H1 (cell line): ENCODE measurements at regions not wholly inside any gene's neighbourhood (a gene's known extent, or its start where the extent isn't known, plus 50 kb on each side); places are given as distances from the start of the nearest gene placed in this dataset.

Source experiments
- CTCF ChIA-PET: fragments of 300-600 bp; sonication (Branson Sonifier 250); formaldehyde crosslinking; loops from one replicate; lab custom pipeline; 2021; ENCODE audit not compliant: partially characterized antibody; lab: Charles Lee
- POLR2A ChIA-PET: fragments of 300-600 bp; sonication (Branson Sonifier 250); formaldehyde crosslinking; loops from one replicate; lab custom pipeline; 2021; ENCODE audit warnings: inconsistent platforms; ENCODE audit not compliant: partially characterized antibody; lab: Charles Lee
- DNase-seq, 2 experiments: peaks; one replicate each; pipeline versions ENCODE4 v3.0.0 to v3.0.0-alpha.2; 2010 to 2022; ENCODE audit warnings: low spot score in 2 of 2, low read depth in 1 of 2, mixed read lengths in 1 of 2
- FAIRE-seq: peaks from 2 replicates; lab custom pipeline; 2011; peaks lifted over from hg19 to GRCh38; lab: Jason Lieb, UNC
- H2AFZ ChIP-seq: 2 replicates; pipeline ENCODE4 v1.8.1; 2012; ENCODE audit warnings: low read length, inconsistent platforms
- H2AK5ac ChIP-seq: 2 replicates; pipeline ENCODE4 v1.6.1; 2013; ENCODE audit warnings: low read depth, low read length
- H2BK120ac ChIP-seq: replicated peaks from 2 replicates; pipeline ENCODE3; 2013; ENCODE audit warnings: low read depth, low read length, inconsistent platforms
- H2BK12ac ChIP-seq: 2 replicates; pipeline ENCODE4 v1.6.1; 2013; ENCODE audit warnings: low read depth, low read length
- H2BK15ac ChIP-seq: 2 replicates; pipeline ENCODE4 v1.6.1; 2013; ENCODE audit warnings: low read length
- H2BK20ac ChIP-seq: 2 replicates; pipeline ENCODE4 v1.6.1; 2013; ENCODE audit warnings: low read length
- H2BK5ac ChIP-seq: 2 replicates; pipeline ENCODE4 v1.6.1; 2013; ENCODE audit warnings: low read depth, low read length
- H3K14ac ChIP-seq: 2 replicates; pipeline ENCODE4 v1.6.1; 2013; ENCODE audit warnings: inconsistent platforms; ENCODE audit not compliant: insufficient read length
- H3K18ac ChIP-seq: 2 replicates; pipeline ENCODE4 v1.6.1; 2013; ENCODE audit warnings: low read length; ENCODE audit errors: extremely low read depth
- H3K23ac ChIP-seq: 2 replicates; pipeline ENCODE4 v1.6.1; 2013; ENCODE audit warnings: inconsistent platforms; ENCODE audit not compliant: insufficient read length
- H3K23me2 ChIP-seq: 2 replicates; pipeline ENCODE4 v1.6.1; 2013; ENCODE audit warnings: low read depth, low read length
- H3K27ac ChIP-seq: 2 replicates; pipeline ENCODE4 v1.6.1; 2011; ENCODE audit warnings: low read depth, low read length, inconsistent platforms
- H3K27me3 ChIP-seq, 4 experiments: replicated peaks in 1 of 4; 1 replicate in 1 of 4; 2 replicates in 3 of 4; pipeline versions ENCODE4 v1.6.1 to v1.8.1; 2011 to 2013; ENCODE audit warnings: low read length in 3 of 4, mild to moderate bottlenecking in 3 of 4, inconsistent platforms in 2 of 4, mixed read lengths in 2 of 4, moderate library complexity in 1 of 4; ENCODE audit not compliant: control insufficient read depth in 3 of 4, insufficient read depth in 3 of 4; ENCODE audit errors: extremely low read depth in 1 of 4
- H3K36me3 ChIP-seq, 4 experiments: 2 replicates each; pipeline versions ENCODE4 v1.6.1 to v1.8.1; 2011 to 2013; ENCODE audit warnings: mild to moderate bottlenecking in 4 of 4, low read length in 3 of 4, moderate library complexity in 2 of 4, control low read depth in 1 of 4, inconsistent platforms in 1 of 4; ENCODE audit not compliant: insufficient read depth in 4 of 4, control insufficient read depth in 2 of 4
- H3K4ac ChIP-seq: replicated peaks from 2 replicates; pipeline ENCODE3; 2013; ENCODE audit warnings: low read length, low read depth, mixed read lengths, inconsistent platforms; ENCODE audit not compliant: insufficient read length
- H3K4me1 ChIP-seq, 4 experiments: replicated peaks in 1 of 4; 1 replicate in 1 of 4; 2 replicates in 3 of 4; pipeline versions ENCODE4 v1.6.1 to v1.8.1; 2011 to 2013; ENCODE audit warnings: low read length in 3 of 4, inconsistent platforms in 2 of 4, mixed read lengths in 1 of 4; ENCODE audit not compliant: insufficient read depth in 4 of 4, control insufficient read depth in 3 of 4
- H3K4me2 ChIP-seq, 2 experiments: 2 replicates each; pipeline versions ENCODE4 v1.6.1 to v1.8.1; 2011 to 2013; ENCODE audit warnings: low read depth in 2 of 2, low read length in 2 of 2, control low read depth in 1 of 2, inconsistent platforms in 1 of 2, mild to moderate bottlenecking in 1 of 2; ENCODE audit not compliant: insufficient read depth in 1 of 2
- H3K4me3 ChIP-seq, 4 experiments: fragments of 200-600, 300-600 bp in 1 of 4; sonication (generic), shearing (Covaris generic), sonication (Bioruptor Twin) in 1 of 4; 2 replicates each; pipeline versions ENCODE4 v1.5.1 to v1.8.1; 2011 to 2016; ENCODE audit warnings: low read length in 4 of 4, low read depth in 3 of 4, control low read depth in 2 of 4, inconsistent platforms in 2 of 4, mild to moderate bottlenecking in 2 of 4, mixed read lengths in 1 of 4, moderate library complexity in 1 of 4; ENCODE audit not compliant: insufficient read depth in 2 of 4; ENCODE audit errors: extremely low read depth in 1 of 4
- H3K56ac ChIP-seq: replicated peaks from 2 replicates; pipeline ENCODE3; 2013; ENCODE audit warnings: low read depth, mild to moderate bottlenecking, mixed read lengths, low read length, inconsistent platforms; ENCODE audit not compliant: insufficient read length
- H3K79me1 ChIP-seq: 2 replicates; pipeline ENCODE4 v1.6.1; 2013; ENCODE audit warnings: low read depth, low read length, control low read depth
- H3K79me2 ChIP-seq, 2 experiments: 2 replicates each; pipeline versions ENCODE4 v1.6.1 to v1.8.1; 2012 to 2013; ENCODE audit warnings: low read length in 2 of 2, mild to moderate bottlenecking in 2 of 2, inconsistent platforms in 1 of 2; ENCODE audit not compliant: insufficient read depth in 2 of 2, control insufficient read depth in 1 of 2
- H3K9ac ChIP-seq, 4 experiments: replicated peaks in 1 of 4; 1 replicate in 1 of 4; 2 replicates in 3 of 4; pipeline versions ENCODE4 v1.6.1 to v1.8.1; 2011 to 2013; ENCODE audit warnings: low read depth in 3 of 4, low read length in 3 of 4, control low read depth in 2 of 4, mild to moderate bottlenecking in 2 of 4, moderate library complexity in 2 of 4, inconsistent platforms in 1 of 4; ENCODE audit errors: extremely low read depth in 1 of 4
- H3K9me3 ChIP-seq, 2 experiments: 2 replicates each; pipeline versions ENCODE4 v1.6.1 to v1.8.1; 2012 to 2013; ENCODE audit warnings: mild to moderate bottlenecking in 2 of 2, moderate library complexity in 2 of 2, control low read depth in 1 of 2, inconsistent platforms in 1 of 2, low read depth in 1 of 2, low read length in 1 of 2, mixed read lengths in 1 of 2; ENCODE audit not compliant: insufficient read depth in 2 of 2
- H4K20me1 ChIP-seq, 2 experiments: replicated peaks in 1 of 2; 2 replicates each; pipeline versions ENCODE3 to v1.8.1; 2011 to 2013; ENCODE audit warnings: inconsistent platforms in 2 of 2, low read length in 2 of 2, mild to moderate bottlenecking in 1 of 2; ENCODE audit not compliant: insufficient read depth in 2 of 2, control insufficient read depth in 1 of 2
- H4K5ac ChIP-seq: 2 replicates; pipeline ENCODE4 v1.6.1; 2013; ENCODE audit warnings: low read length, low read depth, mixed read lengths, inconsistent platforms; ENCODE audit not compliant: insufficient read length
- H4K8ac ChIP-seq: 2 replicates; pipeline ENCODE4 v1.8.0; 2013; ENCODE audit warnings: mild to moderate bottlenecking, moderate library complexity, low read length, inconsistent platforms; ENCODE audit not compliant: insufficient read depth; ENCODE audit errors: extremely low read depth
- H4K91ac ChIP-seq: replicated peaks from 2 replicates; pipeline ENCODE3; 2013; ENCODE audit warnings: low read length, mixed read lengths, inconsistent platforms; ENCODE audit not compliant: insufficient read length
- BRCA1 ChIP-seq: IDR thresholded peaks from 2 replicates; pipeline ENCODE4 v1.6.1; 2012; ENCODE audit warnings: low read depth, low read length, improper control_type of control experiment
- CBX8 ChIP-seq: fragments of 300-800, 300-1000 bp; sonication (generic); IDR thresholded peaks from 2 replicates; pipeline ENCODE4 v1.7.1; 2016; ENCODE audit warnings: low read depth, low read length, borderline replicate concordance
- CEBPB ChIP-seq: IDR thresholded peaks from 2 replicates; pipeline ENCODE4 v1.6.1; 2012; ENCODE audit warnings: low read depth, low read length
- CREB1 ChIP-seq: IDR thresholded peaks from 2 replicates; pipeline ENCODE4 v1.6.1; 2012; ENCODE audit warnings: inconsistent platforms
- CTBP2 ChIP-seq: IDR thresholded peaks from 2 replicates; pipeline ENCODE4 v1.7.0; 2011; ENCODE audit warnings: borderline replicate concordance, mild to moderate bottlenecking, moderate library complexity, mixed read lengths, low read length; ENCODE audit not compliant: insufficient read depth, insufficient read length
- EGR1 ChIP-seq: IDR thresholded peaks from 2 replicates; pipeline ENCODE4 v1.6.1; 2011; ENCODE audit warnings: low read depth, low read length, borderline replicate concordance
- HDAC2 ChIP-seq, 2 experiments: fragments of 300-600 bp in 1 of 2; sonication (generic) in 1 of 2; IDR thresholded peaks; 2 replicates each; pipeline ENCODE4 v1.6.1; 2011 to 2012; ENCODE audit warnings: low read depth in 2 of 2, low read length in 2 of 2, mild to moderate bottlenecking in 2 of 2, moderate library complexity in 2 of 2, borderline replicate concordance in 1 of 2, inconsistent platforms in 1 of 2
- MAFK ChIP-seq: IDR thresholded peaks from 2 replicates; pipeline ENCODE4 v1.6.1; 2012; ENCODE audit warnings: low read depth, mild to moderate bottlenecking, improper control_type of control experiment, low read length
- SIRT6 ChIP-seq: IDR thresholded peaks from one replicate; pipeline ENCODE4 v1.7.1; 2012; ENCODE audit warnings: low read length, inconsistent platforms
- SIX5 ChIP-seq: IDR thresholded peaks from 2 replicates; pipeline ENCODE4 v1.6.1; 2011; ENCODE audit warnings: mild to moderate bottlenecking, low read depth, low read length
- SRF ChIP-seq: IDR thresholded peaks from 2 replicates; pipeline ENCODE4 v1.6.1; 2011; ENCODE audit warnings: mild to moderate bottlenecking, low read depth, low read length, moderate library complexity
- TF ChIP-seq, protein P1 (sequence below): IDR thresholded peaks from 2 replicates; pipeline ENCODE4 v1.6.1; 2012; ENCODE audit warnings: inconsistent platforms
- TF ChIP-seq, protein P2 (sequence below): IDR thresholded peaks from 2 replicates; pipeline ENCODE4 v1.6.1; 2011; ENCODE audit warnings: low read depth, mild to moderate bottlenecking, low read length; ENCODE audit not compliant: insufficient read depth
- TF ChIP-seq, protein P3 (sequence below): IDR thresholded peaks from 2 replicates; pipeline ENCODE4 v1.6.1; 2012; ENCODE audit warnings: low read length, inconsistent platforms

DNA sequence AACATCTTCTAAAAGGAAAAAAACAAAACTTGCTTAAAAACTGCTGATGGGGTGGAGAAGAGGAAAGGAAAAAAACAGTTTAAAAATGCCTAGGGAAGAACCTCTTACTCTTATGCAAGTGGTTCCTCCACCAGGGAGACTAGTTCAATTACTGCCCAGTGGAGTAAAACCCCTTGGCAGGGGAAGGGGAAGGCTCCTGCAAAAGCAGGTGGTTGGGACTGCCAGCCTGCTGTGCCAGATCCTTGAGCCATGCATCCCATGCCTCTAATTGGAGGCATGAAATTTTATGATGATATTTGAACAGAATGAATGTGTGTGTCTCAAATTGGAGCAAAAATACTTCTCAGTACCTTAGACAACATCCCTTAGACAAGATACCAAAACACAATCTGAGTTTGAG, 118.8 kb downstream of the FSCB start:
- Histone ChIP-seq H3K23ac (no peak overlapping the region), H2BK15ac (no peak overlapping the region), H3K27ac (no peak overlapping the region), H2BK120ac (no peak overlapping the region), H4K20me1 (no peaks in the 10 kb centered on the region), H3K9me3 (no peaks in the 10 kb centered on the region; a peak in 1 of 4 replicates), H3K4me3 (no peak overlapping the region), H3K4me2 (no peak overlapping the region), H3K27me3 (no peaks in the 10 kb centered on the region), H3K14ac (no peak overlapping the region), H3K23me2 (no peaks in the 10 kb centered on the region), H3K36me3 (no peaks in the 10 kb centered on the region), H3K79me1 (no peaks in the 10 kb centered on the region), H4K8ac (no peak overlapping the region), H3K4me1 (no peaks in the 10 kb centered on the region), H4K5ac (no peak overlapping the region), H2BK20ac (no peak overlapping the region), H3K9ac (no peak overlapping the region), H2BK5ac (no peak overlapping the region), H2AK5ac (no peak overlapping the region), H2AFZ (no peak overlapping the region), H4K91ac (no peak overlapping the region), H3K4ac (no peak overlapping the region), H3K79me2 (no peaks in the 10 kb centered on the region), H3K56ac (no peak overlapping the region), H3K18ac (no peak overlapping the region), H2BK12ac (no peak overlapping the region)
- ChIA-PET POLR2A (no interaction called here), CTCF (no interaction called here)
- DNase-seq: no peak
- FAIRE-seq: no peak
- TF ChIP-seq, protein P1, sequence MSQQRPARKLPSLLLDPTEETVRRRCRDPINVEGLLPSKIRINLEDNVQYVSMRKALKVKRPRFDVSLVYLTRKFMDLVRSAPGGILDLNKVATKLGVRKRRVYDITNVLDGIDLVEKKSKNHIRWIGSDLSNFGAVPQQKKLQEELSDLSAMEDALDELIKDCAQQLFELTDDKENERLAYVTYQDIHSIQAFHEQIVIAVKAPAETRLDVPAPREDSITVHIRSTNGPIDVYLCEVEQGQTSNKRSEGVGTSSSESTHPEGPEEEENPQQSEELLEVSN: no peak
- TF ChIP-seq BRCA1 (no peak), SIX5 (no peak), CTBP2 (no peak), CEBPB (no peak), CREB1 (no peak), CBX8 (no peak), SRF (no peak), HDAC2 (IDR thresholded peaks at IDR 0.05; ENCODE audit: borderline replicate concordance in 1 of 2, low read depth in 2 of 2, low read length in 2 of 2) (no peak), EGR1 (no peak), SIRT6 (no peak), MAFK (no peak)
- TF ChIP-seq, protein P2, sequence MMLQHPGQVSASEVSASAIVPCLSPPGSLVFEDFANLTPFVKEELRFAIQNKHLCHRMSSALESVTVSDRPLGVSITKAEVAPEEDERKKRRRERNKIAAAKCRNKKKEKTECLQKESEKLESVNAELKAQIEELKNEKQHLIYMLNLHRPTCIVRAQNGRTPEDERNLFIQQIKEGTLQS: no peak
- TF ChIP-seq, protein P3, sequence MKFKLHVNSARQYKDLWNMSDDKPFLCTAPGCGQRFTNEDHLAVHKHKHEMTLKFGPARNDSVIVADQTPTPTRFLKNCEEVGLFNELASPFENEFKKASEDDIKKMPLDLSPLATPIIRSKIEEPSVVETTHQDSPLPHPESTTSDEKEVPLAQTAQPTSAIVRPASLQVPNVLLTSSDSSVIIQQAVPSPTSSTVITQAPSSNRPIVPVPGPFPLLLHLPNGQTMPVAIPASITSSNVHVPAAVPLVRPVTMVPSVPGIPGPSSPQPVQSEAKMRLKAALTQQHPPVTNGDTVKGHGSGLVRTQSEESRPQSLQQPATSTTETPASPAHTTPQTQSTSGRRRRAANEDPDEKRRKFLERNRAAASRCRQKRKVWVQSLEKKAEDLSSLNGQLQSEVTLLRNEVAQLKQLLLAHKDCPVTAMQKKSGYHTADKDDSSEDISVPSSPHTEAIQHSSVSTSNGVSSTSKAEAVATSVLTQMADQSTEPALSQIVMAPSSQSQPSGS: no peak
